ENCODE measurements at regions not wholly inside any gene's neighbourhood (a gene's known extent, or its start where the extent isn't known, plus 50 kb on each side); places are given as distances from the start of the nearest gene placed in this dataset.

DNA sequence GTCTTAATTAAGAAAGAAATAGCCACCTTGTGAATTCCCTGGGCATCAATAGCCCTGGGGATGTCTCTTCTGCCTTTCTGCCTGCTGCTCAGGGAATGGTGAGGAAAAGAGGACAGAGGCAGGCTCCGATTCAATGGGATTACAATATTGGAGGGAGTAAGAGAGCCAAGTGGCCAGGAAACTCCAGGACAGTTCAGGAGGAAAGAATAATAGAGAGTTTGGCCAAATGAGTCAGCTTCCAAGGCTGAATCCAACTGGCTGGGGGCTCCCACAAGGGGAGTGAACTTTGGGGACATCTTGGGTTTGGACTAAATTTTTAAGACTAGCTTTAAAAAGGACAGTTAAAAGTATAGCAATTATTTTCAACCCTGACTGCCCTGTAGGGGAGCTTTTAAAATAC, 235.8 kb upstream of the ASIC2 start:
- H3K9me3 Mint-ChIP-seq: peaks cover 8% of the 10 kb centered on the region
- no peaks in the 10 kb centered on the region for H3K36me3 Mint-ChIP-seq
- H3K27ac Mint-ChIP-seq: no peak overlapping the region
- DNase-seq (ENCODE audit: low spot score in 2 of 2) (no peak), ATAC-seq (no peak)
- no peak overlapping the region for H3K4me3 Mint-ChIP-seq
- peaks cover 3% of the 10 kb centered on the region for H3K4me1 Mint-ChIP-seq

DNA sequence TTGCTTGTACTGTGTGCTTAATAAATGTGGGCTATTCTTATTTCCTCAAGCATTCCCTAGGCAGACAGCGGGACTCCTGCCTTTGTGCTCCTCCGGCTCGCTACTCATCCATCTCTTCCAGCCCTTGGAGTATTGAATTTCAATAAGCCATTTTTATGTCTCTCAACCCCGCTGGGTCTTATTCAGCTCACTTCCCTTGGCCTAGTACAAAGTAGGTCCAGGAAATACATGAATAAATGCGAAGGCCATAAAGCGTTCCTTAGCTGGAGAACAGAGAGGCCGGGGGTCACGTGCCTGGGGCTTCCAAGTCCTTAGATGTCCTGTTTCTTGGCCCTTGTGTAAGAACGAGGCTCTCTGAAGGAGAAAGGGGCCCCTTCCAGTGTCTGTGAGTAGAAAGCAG, 236.7 kb upstream of the ASIC2 start:
- H3K4me3 Mint-ChIP-seq: no peak overlapping the region
- H3K36me3 Mint-ChIP-seq: no peaks in the 10 kb centered on the region
- ATAC-seq (no peak), DNase-seq (ENCODE audit: low spot score in 2 of 2) (no peak)
- H3K27ac Mint-ChIP-seq: no peak overlapping the region
- H3K9me3 Mint-ChIP-seq: peaks cover 8% of the 10 kb centered on the region
- H3K4me1 Mint-ChIP-seq: no peaks in the 10 kb centered on the region

DNA sequence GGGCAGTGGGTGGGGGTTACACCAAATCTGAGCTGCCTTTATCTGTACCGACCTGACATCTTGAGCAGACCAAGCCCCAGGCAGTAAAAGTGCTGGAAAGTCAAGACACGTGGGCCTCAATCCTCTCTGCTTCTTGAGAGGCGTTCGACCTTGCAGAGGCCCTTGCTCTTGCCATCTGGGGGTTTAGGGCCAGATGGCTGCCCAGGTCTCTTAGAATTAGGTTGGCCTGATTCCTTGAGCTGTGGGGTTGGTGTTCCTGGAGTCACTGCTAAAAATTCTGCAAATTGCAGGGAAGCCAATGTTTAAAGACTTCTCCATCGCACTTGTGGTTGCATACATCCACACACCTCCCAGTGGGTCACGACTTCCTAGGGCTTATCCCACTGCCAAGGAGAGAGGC, 238.2 kb upstream of the ASIC2 start:
- no peak for DNase-seq (ENCODE audit: low spot score in 2 of 2)
- no peak overlapping the region for H3K4me3 Mint-ChIP-seq
- H3K36me3 Mint-ChIP-seq: no peaks in the 10 kb centered on the region
- H3K9me3 Mint-ChIP-seq: peaks cover 8% of the 10 kb centered on the region
- no peak for ATAC-seq
- H3K27ac Mint-ChIP-seq: no peak overlapping the region
- no peaks in the 10 kb centered on the region for H3K4me1 Mint-ChIP-seq

GRCh38 chr17:33534087-33534486, 241.0 kb upstream of the ASIC2 start:
- ATAC-seq (no peak), DNase-seq (ENCODE audit: low spot score in 2 of 2) (no peak)
- Mint-ChIP-seq H3K4me1 (no peaks in the 10 kb centered on the region), H3K27ac (no peak overlapping the region), H3K36me3 (no peaks in the 10 kb centered on the region), H3K4me3 (no peak overlapping the region), H3K9me3 (no peaks in the 10 kb centered on the region)

- H3K36me3 Mint-ChIP-seq: no peaks in the 10 kb centered on the region
- ATAC-seq: no peak
- H3K4me1 Mint-ChIP-seq: no peaks in the 10 kb centered on the region
- H3K9me3 Mint-ChIP-seq: no peaks in the 10 kb centered on the region
- no peak for DNase-seq (ENCODE audit: low spot score in 2 of 2)
- H3K4me3 Mint-ChIP-seq: no peak overlapping the region
- H3K27ac Mint-ChIP-seq: no peak overlapping the region
Observed at GRCh38 chr17:33545124-33545523, 252.0 kb upstream of the ASIC2 start.

GRCh38 chr17:33550261-33550660, 257.2 kb upstream of the ASIC2 start:
- no peaks in the 10 kb centered on the region for H3K4me1 Mint-ChIP-seq
- no peak for ATAC-seq
- no peak overlapping the region for H3K27ac Mint-ChIP-seq

DNA sequence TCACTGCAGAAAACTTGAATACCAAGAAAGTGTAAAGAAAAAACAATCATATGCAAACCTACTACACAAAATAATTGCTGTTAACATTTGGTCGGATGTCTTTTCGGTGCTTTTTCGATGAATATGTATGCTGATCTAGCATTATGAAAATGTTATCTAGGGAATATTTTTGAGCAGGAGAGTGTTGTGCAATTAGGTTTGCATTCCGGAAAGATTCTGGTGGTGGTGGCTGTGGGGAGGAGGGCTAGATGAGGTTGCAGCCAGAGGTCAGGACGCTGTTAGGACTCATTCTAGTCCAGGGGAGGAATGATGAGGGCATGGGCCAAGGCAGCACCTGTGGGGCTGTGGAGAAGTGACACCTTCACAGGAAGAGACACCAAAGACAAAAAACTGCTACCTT, 258.0 kb upstream of the ASIC2 start:
- no peaks in the 10 kb centered on the region for H3K9me3 Mint-ChIP-seq
- H3K4me3 Mint-ChIP-seq: no peak overlapping the region
- ATAC-seq: no peak
- no peak overlapping the region for H3K27ac Mint-ChIP-seq
- H3K4me1 Mint-ChIP-seq: no peaks in the 10 kb centered on the region
- DNase-seq (ENCODE audit: low spot score in 2 of 2): no peak
- H3K36me3 Mint-ChIP-seq: no peaks in the 10 kb centered on the region

More at GRCh38 chr17:33550261-33550660, 257.2 kb upstream of the ASIC2 start:
- DNase-seq (ENCODE audit: low spot score in 2 of 2): no peak
- Mint-ChIP-seq H3K9me3 (no peaks in the 10 kb centered on the region), H3K4me3 (no peak overlapping the region), H3K36me3 (no peaks in the 10 kb centered on the region)

GRCh38 chr17:33551911-33552310, 258.8 kb upstream of the ASIC2 start:
- DNase-seq (ENCODE audit: low spot score in 2 of 2) (no peak), ATAC-seq (no peak)
- Mint-ChIP-seq H3K27ac (no peak overlapping the region), H3K4me3 (no peak overlapping the region), H3K36me3 (no peaks in the 10 kb centered on the region), H3K9me3 (no peaks in the 10 kb centered on the region), H3K4me1 (no peaks in the 10 kb centered on the region)

- Mint-ChIP-seq H3K4me3 (no peak overlapping the region), H3K36me3 (no peaks in the 10 kb centered on the region)
- no peak for DNase-seq (ENCODE audit: low spot score in 2 of 2)
Observed at GRCh38 chr17:33560165-33560564, 267.1 kb upstream of the ASIC2 start.

GRCh38 chr17:33560871-33561270, 267.8 kb upstream of the ASIC2 start:
- H3K27ac Mint-ChIP-seq: no peak overlapping the region
- H3K4me1 Mint-ChIP-seq: no peaks in the 10 kb centered on the region
- ATAC-seq (no peak), DNase-seq (ENCODE audit: low spot score in 2 of 2) (no peak)
- H3K4me3 Mint-ChIP-seq: no peak overlapping the region
- no peaks in the 10 kb centered on the region for H3K9me3 Mint-ChIP-seq
- H3K36me3 Mint-ChIP-seq: no peaks in the 10 kb centered on the region

More at GRCh38 chr17:33560165-33560564, 267.1 kb upstream of the ASIC2 start:
- Mint-ChIP-seq H3K9me3 (no peaks in the 10 kb centered on the region), H3K4me1 (no peaks in the 10 kb centered on the region), H3K27ac (no peak overlapping the region)
- ATAC-seq: no peak

DNA sequence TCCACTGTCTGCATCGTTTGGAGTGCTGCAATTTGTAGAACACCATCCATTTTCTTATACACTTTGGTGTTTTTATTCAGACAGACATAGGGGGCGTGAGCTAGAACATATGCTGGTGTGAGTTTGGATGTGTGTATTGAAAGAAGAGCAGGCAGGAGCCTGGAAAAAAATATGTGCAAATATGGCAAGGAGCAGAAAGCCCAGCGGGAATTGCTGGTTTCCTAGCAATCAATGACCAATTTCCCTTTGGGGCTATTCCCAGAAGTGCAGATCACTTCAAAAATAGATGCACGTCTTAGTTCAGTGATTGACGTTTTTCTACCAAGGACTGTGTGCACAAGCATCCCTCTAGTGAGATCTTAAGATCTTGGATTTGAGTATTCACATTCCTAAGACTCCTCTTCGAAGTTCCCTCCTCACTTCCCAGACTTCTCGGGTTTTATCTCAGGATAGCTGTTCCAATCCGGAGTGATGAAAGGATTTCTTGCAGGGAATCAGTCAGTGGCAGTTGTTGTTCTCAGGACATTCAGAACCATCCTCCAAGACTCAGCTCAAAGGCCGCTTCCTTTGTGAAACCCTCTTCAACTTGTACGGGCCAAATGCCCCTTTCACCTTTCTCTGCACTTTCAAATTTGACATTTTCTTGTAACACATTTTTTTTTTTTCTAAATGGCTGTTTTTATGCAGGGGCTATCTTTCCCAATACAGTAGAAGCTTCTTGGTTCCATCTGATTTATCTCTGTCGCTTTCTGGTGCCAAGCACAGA, 268.7 kb upstream of the ASIC2 start:
- Mint-ChIP-seq H3K27ac (no peak overlapping the region), H3K4me1 (no peaks in the 10 kb centered on the region), H3K9me3 (no peaks in the 10 kb centered on the region)

DNA sequence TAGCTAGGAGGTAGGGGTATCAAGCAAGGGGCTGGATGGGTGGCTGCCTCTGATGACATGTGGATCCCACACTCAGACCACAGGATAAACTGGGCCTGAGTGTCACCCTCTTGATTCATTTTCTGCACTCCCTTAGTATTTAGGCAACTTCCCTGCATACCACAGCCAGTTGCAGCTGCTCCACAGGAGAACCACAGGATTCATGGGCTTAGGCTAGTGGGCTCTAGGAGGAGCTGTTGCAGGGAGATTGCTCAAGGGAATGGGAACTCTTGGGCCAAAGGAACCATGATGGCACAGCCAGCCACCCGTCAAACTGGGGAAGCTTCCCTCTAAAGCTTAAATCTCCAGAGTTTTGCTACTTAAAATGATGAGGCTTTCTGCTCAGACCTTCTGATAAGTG, 269.7 kb upstream of the ASIC2 start:
- Mint-ChIP-seq H3K27ac (no peak overlapping the region), H3K4me3 (no peak overlapping the region), H3K36me3 (no peaks in the 10 kb centered on the region), H3K9me3 (peaks cover 3% of the 10 kb centered on the region), H3K4me1 (no peaks in the 10 kb centered on the region)
- no peak for DNase-seq (ENCODE audit: low spot score in 2 of 2)
- ATAC-seq: no peak

More for the DNA sequence above, 268.7 kb upstream of the ASIC2 start:
- no peak overlapping the region for H3K4me3 Mint-ChIP-seq
- no peak for DNase-seq (ENCODE audit: low spot score in 2 of 2)
- H3K36me3 Mint-ChIP-seq: no peaks in the 10 kb centered on the region
- ATAC-seq: no peak

- H3K9me3 Mint-ChIP-seq: peaks cover 3% of the 10 kb centered on the region
- H3K27ac Mint-ChIP-seq: no peak overlapping the region
- H3K36me3 Mint-ChIP-seq: no peaks in the 10 kb centered on the region
- DNase-seq (ENCODE audit: low spot score in 2 of 2) (no peak), ATAC-seq (no peak)
- H3K4me3 Mint-ChIP-seq: no peak overlapping the region
- H3K4me1 Mint-ChIP-seq: no peaks in the 10 kb centered on the region
Observed at GRCh38 chr17:33564146-33564545, 271.1 kb upstream of the ASIC2 start.

DNA sequence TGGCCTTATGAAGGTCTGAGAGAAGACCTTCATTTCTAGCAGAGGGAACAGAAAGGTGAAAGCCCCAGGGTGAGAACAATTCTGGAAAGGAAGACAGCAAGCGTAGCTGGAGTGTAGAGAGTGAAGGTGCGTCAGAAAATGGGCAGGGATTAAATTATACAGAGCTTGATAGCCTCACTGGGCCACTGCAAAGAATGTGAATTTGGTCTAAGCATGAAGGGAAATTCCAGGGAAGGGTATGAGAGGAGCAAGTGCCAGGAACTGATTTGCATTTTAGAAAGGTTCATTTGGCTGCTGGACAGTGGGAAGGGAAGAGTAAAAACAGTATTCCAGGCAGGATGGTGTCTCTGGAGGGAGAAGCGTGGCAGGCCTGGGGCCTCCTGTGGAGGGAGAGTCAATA, 274.1 kb upstream of the ASIC2 start:
- Mint-ChIP-seq H3K27ac (no peak overlapping the region), H3K4me1 (no peaks in the 10 kb centered on the region), H3K36me3 (no peaks in the 10 kb centered on the region), H3K4me3 (no peak overlapping the region), H3K9me3 (peaks cover 7% of the 10 kb centered on the region)
- no peak for ATAC-seq
- DNase-seq (ENCODE audit: low spot score in 2 of 2): no peak

DNA sequence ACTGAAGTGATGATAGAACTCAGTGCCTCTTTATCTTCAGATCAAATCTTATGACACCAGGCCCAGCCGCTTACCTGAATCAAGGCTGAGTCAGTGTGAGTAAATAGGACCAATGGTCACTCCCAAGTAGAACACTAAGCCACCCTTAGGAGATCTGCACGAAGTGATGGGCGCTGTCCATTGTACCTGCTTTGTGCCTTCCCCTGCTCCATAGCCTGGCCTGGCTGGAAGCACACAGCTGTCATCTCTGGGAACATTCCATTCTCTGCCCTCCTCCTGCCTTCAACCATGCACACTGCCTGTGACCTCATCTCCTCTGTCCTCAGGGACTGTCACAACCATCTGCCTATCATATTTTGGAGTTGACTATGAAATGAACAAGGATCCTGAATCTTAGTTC, 279.5 kb upstream of the ASIC2 start:
- peaks cover 3% of the 10 kb centered on the region for H3K9me3 Mint-ChIP-seq
- H3K4me1 Mint-ChIP-seq: no peaks in the 10 kb centered on the region
- ATAC-seq: no peak
- no peak overlapping the region for H3K4me3 Mint-ChIP-seq
- H3K27ac Mint-ChIP-seq: no peak overlapping the region
- no peaks in the 10 kb centered on the region for H3K36me3 Mint-ChIP-seq
- no peak for DNase-seq (ENCODE audit: low spot score in 2 of 2)

- Mint-ChIP-seq H3K4me3 (no peak overlapping the region), H3K9me3 (peaks cover 3% of the 10 kb centered on the region), H3K36me3 (no peaks in the 10 kb centered on the region), H3K4me1 (no peaks in the 10 kb centered on the region), H3K27ac (no peak overlapping the region)
- DNase-seq (ENCODE audit: low spot score in 2 of 2) (no peak), ATAC-seq (no peak)
Observed at GRCh38 chr17:33574942-33575445, 281.9 kb upstream of the ASIC2 start.
